ENCODE measurements at regions not wholly inside any gene's neighbourhood (a gene's known extent, or its start where the extent isn't known, plus 50 kb on each side); places are given as distances from the start of the nearest gene placed in this dataset.

GRCh38 chr5:124515497-124516245, 230.8 kb downstream of the ZNF608 start:
- TF ChIP-seq CTCF (tag by site-specific recombination; IDR thresholded peaks at IDR 0.05) (no peak), MZF1 (tag by site-specific recombination; IDR thresholded peaks at IDR 0.05; ENCODE audit: borderline replicate concordance) (no peak), ZNF280C (tag by site-specific recombination; IDR thresholded peaks at IDR 0.05) (no peak), ZNF791 (tag by site-specific recombination; IDR thresholded peaks at IDR 0.05) (no peak), ELK4 (IDR thresholded peaks at IDR 0.05; ENCODE audit: borderline replicate concordance, low read depth, low read length) (no peak), RBAK (tag by site-specific recombination; IDR thresholded peaks at IDR 0.05) (no peak), KLF9 (tag by site-specific recombination; IDR thresholded peaks at IDR 0.05; ENCODE audit: low read depth) (no peak), ZBTB49 (tag by site-specific recombination; IDR thresholded peaks at IDR 0.05; ENCODE audit: low read depth) (no peak), ZNF335 (tag by site-specific recombination; conservative IDR thresholded peaks at IDR 0.05) (no peak), PRDM10 (tag by site-specific recombination; IDR thresholded peaks at IDR 0.05) (no peak), MYNN (tag by site-specific recombination; IDR thresholded peaks at IDR 0.05; ENCODE audit: borderline replicate concordance) (no peak)

Data from HEK293 (cell line).